OCI-LY3 (cell line): ENCODE measurements at regions not wholly inside any gene's neighbourhood (a gene's known extent, or its start where the extent isn't known, plus 50 kb on each side); places are given as distances from the start of the nearest gene placed in this dataset.

Source experiments
- H2AFZ ChIP-seq: fragments of 200-600, 300-600 bp; shearing (Covaris generic); 2 replicates; pipeline ENCODE4 v1.6.0; 2014; ENCODE audit warnings: antibody characterized with exemption, low read depth, low read length
- H3K27ac ChIP-seq: fragments of 200-600, 300-600 bp; sonication (generic); 2 replicates; pipeline ENCODE4 v1.5.1; 2014; ENCODE audit warnings: mild to moderate bottlenecking, low read length, moderate library complexity, mixed read lengths
- H3K27me3 ChIP-seq: fragments of 200-600, 300-600 bp; sonication (generic); 2 replicates; pipeline ENCODE4 v1.6.1; 2014; ENCODE audit warnings: low read depth, low read length, mixed read lengths
- H3K36me3 ChIP-seq: fragments of 200-600, 300-600 bp; sonication (generic); replicated peaks from 2 replicates; pipeline ENCODE3; 2014; ENCODE audit warnings: low read depth, low read length, mixed read lengths
- H3K4me1 ChIP-seq: fragments of 300-600, 200-600 bp; sonication (generic); 2 replicates; pipeline ENCODE4 v1.6.1; 2014; ENCODE audit warnings: low read length, mixed read lengths
- H3K4me2 ChIP-seq: fragments of 200-600, 300-600 bp; sonication (generic); 2 replicates; pipeline ENCODE4 v1.6.1; 2014; ENCODE audit warnings: low read length, mixed read lengths
- H3K4me3 ChIP-seq: fragments of 300-600, 200-600 bp; sonication (generic); 2 replicates; pipeline ENCODE4 v1.5.1; 2014; ENCODE audit warnings: antibody characterized with exemption, mild to moderate bottlenecking, low read length, moderate library complexity
- H3K79me2 ChIP-seq: fragments of 300-600, 200-600 bp; shearing (Covaris generic); 2 replicates; pipeline ENCODE4 v1.6.1; 2014; ENCODE audit warnings: mild to moderate bottlenecking, low read length, mixed read lengths
- H3K9ac ChIP-seq: fragments of 300-600, 200-600 bp; shearing (Covaris generic); 2 replicates; pipeline ENCODE4 v1.6.0; 2014; ENCODE audit warnings: mild to moderate bottlenecking, low read length, moderate library complexity
- H3K9me3 ChIP-seq: fragments of 200-600, 300-600 bp; shearing (Covaris generic); 2 replicates; pipeline ENCODE4 v1.6.1; 2014; ENCODE audit warnings: low read length, mixed read lengths; ENCODE audit not compliant: insufficient read depth
- H4K20me1 ChIP-seq: fragments of 200-600, 300-600 bp; sonication (generic); 2 replicates; pipeline ENCODE4 v1.6.1; 2016; ENCODE audit warnings: low read length, mixed read lengths; ENCODE audit not compliant: insufficient read depth
- CTCF ChIP-seq: fragments of 200-600, 300-600 bp; sonication (generic); IDR thresholded peaks from 2 replicates; pipeline ENCODE4 v1.5.1; 2014; ENCODE audit warnings: antibody characterized with exemption, low read length, low read depth
- EZH2phosphoT487 ChIP-seq: fragments of 200-600 bp; shearing (Covaris generic); IDR thresholded peaks from 2 replicates; pipeline ENCODE4 v1.6.1; 2018; ENCODE audit warnings: antibody characterized with exemption, mixed run types, low read depth

- Histone ChIP-seq H3K27ac (no peak overlapping the region), H3K4me1 (no peaks in the 10 kb centered on the region), H3K9ac (no peak overlapping the region), H3K36me3 (no peaks in the 10 kb centered on the region), H3K27me3 (no peaks in the 10 kb centered on the region; the same call in 1 of the 2 replicates), H4K20me1 (no peaks in the 10 kb centered on the region), H3K79me2 (no peaks in the 10 kb centered on the region), H3K4me3 (no peak overlapping the region), H2AFZ (no peak overlapping the region), H3K4me2 (no peak overlapping the region), H3K9me3 (no peaks in the 10 kb centered on the region)
- TF ChIP-seq EZH2phosphoT487 (no peak), CTCF (no peak)
Measured at GRCh38 chr20:22407237-22408193, 176.9 kb downstream of the FOXA2 start.

GRCh38 chr20:22404419-22405170, 179.8 kb downstream of the FOXA2 start:
- H3K79me2 ChIP-seq: no peaks in the 10 kb centered on the region
- no peak for TF ChIP-seq EZH2phosphoT487
- no peak for TF ChIP-seq CTCF
- no peaks in the 10 kb centered on the region; the same call in 1 of the 2 replicates for H3K27me3 ChIP-seq
- no peak overlapping the region for H3K4me3 ChIP-seq
- H4K20me1 ChIP-seq: no peaks in the 10 kb centered on the region
- H2AFZ ChIP-seq: no peak overlapping the region
- no peak overlapping the region for H3K9ac ChIP-seq
- no peaks in the 10 kb centered on the region for H3K36me3 ChIP-seq
- H3K27ac ChIP-seq: no peak overlapping the region
- no peaks in the 10 kb centered on the region for H3K9me3 ChIP-seq
- H3K4me2 ChIP-seq: no peak overlapping the region
- H3K4me1 ChIP-seq: no peaks in the 10 kb centered on the region

- no peaks in the 10 kb centered on the region; the same call in 1 of the 2 replicates for H3K27me3 ChIP-seq
- no peak overlapping the region for H3K27ac ChIP-seq
- H3K4me3 ChIP-seq: no peak overlapping the region
- no peak overlapping the region for H3K9ac ChIP-seq
- TF ChIP-seq EZH2phosphoT487 (no peak), CTCF (no peak)
- no peaks in the 10 kb centered on the region for H3K79me2 ChIP-seq
- H2AFZ ChIP-seq: no peak overlapping the region
- no peak overlapping the region for H3K4me2 ChIP-seq
- no peaks in the 10 kb centered on the region for H3K9me3 ChIP-seq
- H4K20me1 ChIP-seq: no peaks in the 10 kb centered on the region
- no peaks in the 10 kb centered on the region for H3K36me3 ChIP-seq
- H3K4me1 ChIP-seq: no peaks in the 10 kb centered on the region
Measured at GRCh38 chr20:22403632-22404361, 180.6 kb downstream of the FOXA2 start.
